Mesendoderm (in vitro differentiated cells): ENCODE measurements at regions not wholly inside any gene's neighbourhood (a gene's known extent, or its start where the extent isn't known, plus 50 kb on each side); places are given as distances from the start of the nearest gene placed in this dataset.

Experiments
- DNase-seq: peaks from one replicate; pipeline ENCODE4 v3.0.0; 2013
- H2AK5ac ChIP-seq: 2 replicates; pipeline ENCODE4 v1.6.1; 2013; ENCODE audit warnings: low read length, inconsistent platforms
- H2BK120ac ChIP-seq: 2 replicates; pipeline ENCODE4 v1.6.1; 2013; ENCODE audit warnings: low read depth, mild to moderate bottlenecking, low read length, moderate library complexity, mixed read lengths
- H2BK15ac ChIP-seq: replicated peaks from 2 replicates; pipeline ENCODE4 v1.6.1; 2013; ENCODE audit warnings: low read depth, mild to moderate bottlenecking, moderate library complexity
- H2BK5ac ChIP-seq: 2 replicates; pipeline ENCODE4 v1.6.1; 2013; ENCODE audit warnings: low read length, inconsistent platforms
- H3K18ac ChIP-seq: 2 replicates; pipeline ENCODE4 v1.6.1; 2013; ENCODE audit warnings: mild to moderate bottlenecking, low read length, mixed read lengths
- H3K23ac ChIP-seq: one replicate; pipeline ENCODE4 v1.6.1; 2013; ENCODE audit warnings: low read length
- H3K27ac ChIP-seq: 2 replicates; pipeline ENCODE4 v1.5.1; 2013; ENCODE audit warnings: low read depth, mild to moderate bottlenecking, inconsistent platforms, low read length, moderate library complexity
- H3K27me3 ChIP-seq: 2 replicates; pipeline ENCODE4 v1.6.1; 2013; ENCODE audit warnings: low read length, control low read depth, mild to moderate bottlenecking, inconsistent platforms; ENCODE audit not compliant: insufficient read depth, poor library complexity
- H3K36me3 ChIP-seq: 2 replicates; pipeline ENCODE4 v1.6.1; 2013; ENCODE audit warnings: low read length, inconsistent platforms; ENCODE audit not compliant: control insufficient read depth, insufficient read depth
- H3K4ac ChIP-seq: one replicate; pipeline ENCODE4 v1.6.1; 2013; ENCODE audit warnings: low read depth, mild to moderate bottlenecking, low read length, moderate library complexity
- H3K4me1 ChIP-seq: 2 replicates; pipeline ENCODE4 v1.6.1; 2013; ENCODE audit warnings: low read depth, low read length, inconsistent platforms; ENCODE audit not compliant: control insufficient read depth
- H3K4me2 ChIP-seq: 2 replicates; pipeline ENCODE4 v1.6.1; 2013; ENCODE audit warnings: low read length
- H3K4me3 ChIP-seq: 2 replicates; pipeline ENCODE4 v1.5.1; 2013; ENCODE audit warnings: mild to moderate bottlenecking, low read length
- H3K56ac ChIP-seq: one replicate; pipeline ENCODE4 v1.6.1; 2013; ENCODE audit warnings: low read length
- H3K79me1 ChIP-seq: 2 replicates; pipeline ENCODE4 v1.6.1; 2013; ENCODE audit warnings: low read length, inconsistent platforms
- H3K79me2 ChIP-seq: 2 replicates; pipeline ENCODE4 v1.6.1; 2013; ENCODE audit warnings: mild to moderate bottlenecking, low read length; ENCODE audit not compliant: control insufficient read depth, insufficient read depth
- H3K9ac ChIP-seq: 2 replicates; pipeline ENCODE4 v1.6.1; 2013; ENCODE audit warnings: low read length, inconsistent platforms
- H4K5ac ChIP-seq: one replicate; pipeline ENCODE4 v1.6.1; 2013; ENCODE audit warnings: low read length
- H4K8ac ChIP-seq: one replicate; pipeline ENCODE4 v1.6.1; 2013; ENCODE audit warnings: low read depth, mild to moderate bottlenecking, control low read depth, low read length, moderate library complexity
- WGBS: extraction: QIAGEN DNeasy Blood & Tissue Kit; methylation state at CpG from one replicate; pipeline ENCODE4 v1.1.7; 2013; ENCODE audit warnings: low lambda C conversion rate, missing lambda C conversion rate; ENCODE audit not compliant: insufficient coverage; ENCODE audit errors: extremely low coverage; 5-methylcytosine and 5-hydroxymethylcytosine counted together

DNA sequence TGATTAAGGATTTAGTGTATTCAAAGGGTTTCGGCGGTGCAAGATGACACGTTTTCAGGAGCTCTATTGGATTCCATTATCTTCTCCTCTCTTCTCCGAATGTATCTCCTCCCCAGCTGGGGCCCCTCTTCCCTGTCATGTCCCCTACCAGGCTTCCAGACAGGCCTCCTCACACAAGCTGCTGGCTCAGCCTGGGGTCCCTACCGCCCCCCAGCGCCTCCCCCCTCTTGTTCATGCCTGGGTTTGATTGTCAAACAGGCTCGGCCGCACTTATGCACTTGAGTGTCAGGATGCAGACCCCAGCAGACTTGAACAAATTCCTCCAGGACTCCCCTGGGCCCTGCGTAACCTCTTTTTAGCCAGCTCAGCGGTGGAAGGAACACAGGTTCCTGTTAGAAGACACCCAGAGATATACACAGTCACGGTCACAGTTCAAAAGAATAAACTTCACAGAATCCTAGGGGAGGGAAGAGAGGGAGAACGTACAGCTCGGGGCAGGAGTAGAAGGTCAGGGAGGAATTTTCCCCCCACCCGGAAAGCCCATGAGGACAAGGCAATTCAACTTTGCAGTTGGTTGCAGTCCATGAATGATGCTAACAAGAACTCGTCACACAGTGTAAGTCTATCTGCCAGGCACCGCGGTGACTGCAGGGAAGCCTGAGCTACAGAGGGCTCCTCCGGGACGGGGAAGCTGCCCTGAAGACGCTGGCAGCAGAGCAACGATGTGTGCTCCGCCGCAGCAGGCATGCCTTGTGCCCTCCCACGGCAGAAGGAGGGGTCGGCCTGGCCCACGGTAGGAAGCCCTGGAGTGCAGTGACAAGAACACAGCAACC is 560.0 kb downstream of the BNC2 start:
- no peaks in the 10 kb centered on the region for H3K27me3 ChIP-seq
- peak; percentile 16 for DNase-seq
- H2BK15ac ChIP-seq: no peak overlapping the region
- no peak overlapping the region for H3K4me3 ChIP-seq
- H3K56ac ChIP-seq: peak overlapping the region; percentile 36
- H2BK5ac ChIP-seq: peak overlapping the region; percentile 43
- WGBS: no CpG with 5 or more reads among the region's 26 CpGs
- no peak overlapping the region for H3K4me2 ChIP-seq
- H3K27ac ChIP-seq: no peak overlapping the region
- no peak overlapping the region for H4K8ac ChIP-seq
- H3K36me3 ChIP-seq: no peaks in the 10 kb centered on the region
- no peak overlapping the region for H3K4ac ChIP-seq
- no peaks in the 10 kb centered on the region for H3K79me2 ChIP-seq
- no peak overlapping the region for H3K9ac ChIP-seq
- no peak overlapping the region for H2BK120ac ChIP-seq
- H3K18ac ChIP-seq: no peak overlapping the region
- no peaks in the 10 kb centered on the region for H3K79me1 ChIP-seq
- no peak overlapping the region for H2AK5ac ChIP-seq
- no peak overlapping the region for H3K23ac ChIP-seq
- peaks cover 2% of the 10 kb centered on the region for H3K4me1 ChIP-seq
- no peak overlapping the region for H4K5ac ChIP-seq

DNA sequence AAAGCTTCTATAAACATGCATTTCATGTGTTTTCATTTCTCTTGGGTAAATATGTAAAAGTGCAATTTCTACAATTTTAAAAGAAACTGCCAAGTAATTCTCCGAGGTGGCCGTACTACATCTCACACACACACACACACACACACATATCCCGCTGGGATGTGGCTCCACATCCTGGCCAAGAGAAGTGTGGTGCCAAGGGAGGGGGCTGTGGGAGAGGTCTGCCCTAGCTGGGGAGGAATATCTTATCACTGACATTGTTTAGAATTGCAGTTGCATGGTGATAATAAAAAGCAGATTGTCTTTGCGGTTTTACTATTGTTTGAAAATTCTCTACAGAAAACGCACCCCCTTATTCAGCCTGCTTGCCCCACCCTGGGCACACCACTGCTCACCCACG is 558.4 kb downstream of the BNC2 start:
- H3K36me3 ChIP-seq: no peaks in the 10 kb centered on the region
- DNase-seq: peak; percentile 39
- peaks cover 2% of the 10 kb centered on the region for H3K4me1 ChIP-seq
- H2BK15ac ChIP-seq: no peak overlapping the region
- H3K4me2 ChIP-seq: no peak overlapping the region
- no peaks in the 10 kb centered on the region for H3K79me1 ChIP-seq
- no peak overlapping the region for H3K18ac ChIP-seq
- no peak overlapping the region for H3K9ac ChIP-seq
- H4K8ac ChIP-seq: no peak overlapping the region
- WGBS: no CpG with 5 or more reads among the region's 6 CpGs
- no peak overlapping the region for H2AK5ac ChIP-seq
- no peak overlapping the region for H3K4ac ChIP-seq
- H3K23ac ChIP-seq: no peak overlapping the region
- H2BK120ac ChIP-seq: no peak overlapping the region
- no peak overlapping the region for H3K4me3 ChIP-seq
- H3K27ac ChIP-seq: no peak overlapping the region
- no peak overlapping the region for H3K56ac ChIP-seq
- H2BK5ac ChIP-seq: no peak overlapping the region
- no peaks in the 10 kb centered on the region for H3K27me3 ChIP-seq
- no peaks in the 10 kb centered on the region for H3K79me2 ChIP-seq
- no peak overlapping the region for H4K5ac ChIP-seq

DNA sequence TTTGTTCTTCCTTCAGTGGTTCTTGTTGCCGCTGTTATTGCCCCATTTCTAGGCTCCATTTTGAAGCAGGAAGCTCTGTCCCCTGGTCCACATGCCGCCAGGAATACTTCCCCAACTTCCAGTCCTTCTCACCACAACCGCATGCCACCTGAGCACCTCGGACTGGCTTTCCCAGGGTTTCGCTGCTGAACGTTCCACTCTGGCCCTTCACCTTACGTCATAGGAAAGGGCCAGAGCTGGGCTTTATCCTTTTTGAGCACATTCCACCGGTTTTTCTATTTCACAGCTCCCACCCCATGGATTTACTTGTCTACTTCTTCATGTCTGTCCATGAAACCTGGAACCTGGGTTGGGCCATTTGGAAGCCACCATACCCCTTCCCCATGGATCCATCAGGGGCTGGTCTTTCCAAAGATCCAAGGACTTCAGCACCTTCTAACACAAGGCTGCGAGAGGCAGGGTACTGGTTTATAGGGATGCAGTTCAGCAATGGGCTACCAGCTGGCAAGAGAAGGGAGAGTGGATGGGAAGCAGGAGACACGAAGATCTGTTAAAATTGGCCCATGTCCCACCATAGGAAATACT is 557.4 kb downstream of the BNC2 start:
- Histone ChIP-seq H3K56ac (no peak overlapping the region), H2BK15ac (no peak overlapping the region), H3K4me2 (no peak overlapping the region), H3K4me3 (no peak overlapping the region), H3K79me1 (no peaks in the 10 kb centered on the region), H4K8ac (no peak overlapping the region), H3K4ac (no peak overlapping the region), H3K36me3 (no peaks in the 10 kb centered on the region), H3K4me1 (peaks cover 2% of the 10 kb centered on the region), H2BK5ac (peak overlapping the region; percentile 51), H3K23ac (no peak overlapping the region), H3K27ac (no peak overlapping the region), H3K18ac (no peak overlapping the region), H2BK120ac (no peak overlapping the region), H4K5ac (no peak overlapping the region), H3K79me2 (no peaks in the 10 kb centered on the region), H2AK5ac (peak overlapping the region; percentile 11), H3K27me3 (no peaks in the 10 kb centered on the region), H3K9ac (no peak overlapping the region)
- DNase-seq: no peak
- no CpG with 5 or more reads among the region's 10 CpGs for WGBS

DNA sequence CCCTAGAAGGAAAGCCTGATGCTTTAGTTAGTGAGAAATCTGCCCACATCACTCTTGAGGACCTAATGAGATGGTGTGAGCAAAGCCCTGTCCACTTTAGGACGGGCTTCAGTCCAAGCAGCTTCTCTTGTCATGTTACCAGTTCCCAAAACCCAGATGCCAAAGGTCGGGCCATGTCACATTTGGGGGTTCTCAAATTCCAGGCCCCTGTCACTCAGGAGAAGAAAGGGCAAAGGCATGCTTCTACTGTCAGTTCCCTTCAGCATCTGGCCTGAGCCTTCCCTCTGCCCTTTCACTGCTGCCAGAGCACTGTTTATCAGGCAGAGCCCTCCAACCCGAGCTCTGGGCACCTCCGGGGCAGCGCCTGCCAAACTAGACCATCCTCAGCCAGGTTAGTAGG is 556.0 kb downstream of the BNC2 start:
- Histone ChIP-seq H3K27me3 (no peaks in the 10 kb centered on the region), H2BK120ac (no peak overlapping the region), H3K4me2 (no peak overlapping the region), H4K5ac (no peak overlapping the region), H4K8ac (no peak overlapping the region), H3K4me3 (no peak overlapping the region), H3K79me2 (no peaks in the 10 kb centered on the region), H3K4ac (no peak overlapping the region), H3K79me1 (no peaks in the 10 kb centered on the region), H3K56ac (no peak overlapping the region), H2BK5ac (no peak overlapping the region), H3K9ac (no peak overlapping the region), H2BK15ac (no peak overlapping the region), H3K27ac (no peak overlapping the region), H2AK5ac (no peak overlapping the region), H3K23ac (no peak overlapping the region), H3K4me1 (peaks cover 2% of the 10 kb centered on the region), H3K36me3 (no peaks in the 10 kb centered on the region), H3K18ac (no peak overlapping the region)
- no peak for DNase-seq
- no CpG with 5 or more reads among the region's 5 CpGs for WGBS

DNA sequence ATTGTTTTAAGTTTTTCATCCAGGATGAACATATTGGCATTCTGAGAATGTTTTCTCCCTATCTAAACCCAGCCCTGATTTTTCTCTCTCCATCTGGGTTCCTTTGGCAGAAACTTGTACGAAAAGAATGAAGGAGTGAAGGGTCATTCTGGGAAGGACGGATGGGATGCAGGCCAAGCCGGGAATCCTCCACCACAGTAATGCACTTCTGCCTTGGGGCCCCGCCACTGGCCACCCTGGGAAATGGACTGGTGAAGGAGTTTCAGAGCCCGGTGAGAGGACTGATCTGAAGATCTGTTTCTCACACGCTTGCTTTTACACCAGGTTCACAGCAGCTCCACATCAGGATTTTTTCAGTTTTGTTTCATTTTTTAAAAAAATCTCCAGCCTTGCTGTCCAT is 554.8 kb downstream of the BNC2 start:
- Histone ChIP-seq H3K4me2 (no peak overlapping the region), H3K79me1 (no peaks in the 10 kb centered on the region), H3K9ac (no peak overlapping the region), H3K79me2 (no peaks in the 10 kb centered on the region), H3K27ac (no peak overlapping the region), H3K36me3 (no peaks in the 10 kb centered on the region), H2BK5ac (no peak overlapping the region), H4K8ac (no peak overlapping the region), H3K56ac (no peak overlapping the region), H2AK5ac (no peak overlapping the region), H3K23ac (no peak overlapping the region), H3K18ac (no peak overlapping the region), H3K4me1 (peaks cover 2% of the 10 kb centered on the region), H3K4me3 (no peak overlapping the region), H2BK15ac (no peak overlapping the region), H3K4ac (no peak overlapping the region), H4K5ac (no peak overlapping the region), H3K27me3 (no peaks in the 10 kb centered on the region), H2BK120ac (no peak overlapping the region)
- WGBS: no CpG with 5 or more reads among the region's 6 CpGs
- DNase-seq: no peak
